GM19468 (cell line): ENCODE measurements at regions not wholly inside any gene's neighbourhood (a gene's known extent, or its start where the extent isn't known, plus 50 kb on each side); places are given as distances from the start of the nearest gene placed in this dataset.
A peak's percentile ranks its signal among the peaks of the same experiment; 100 is the strongest.
"Not testable (repeated sequence)": the region's sequence is repeated elsewhere in the genome, so short reads cannot be mapped to it uniquely, and the experiment has no call there.

Experiments used
- ATAC-seq: cut with Tn5 transposase; IDR thresholded peaks from one replicate; pipeline ENCODE4 v1.9.1; 2021; ENCODE audit warnings: mild to moderate bottlenecking, moderate library complexity, moderate number of reproducible peaks; ENCODE audit not compliant: unreplicated experiment; ENCODE audit errors: extremely low read depth

DNA sequence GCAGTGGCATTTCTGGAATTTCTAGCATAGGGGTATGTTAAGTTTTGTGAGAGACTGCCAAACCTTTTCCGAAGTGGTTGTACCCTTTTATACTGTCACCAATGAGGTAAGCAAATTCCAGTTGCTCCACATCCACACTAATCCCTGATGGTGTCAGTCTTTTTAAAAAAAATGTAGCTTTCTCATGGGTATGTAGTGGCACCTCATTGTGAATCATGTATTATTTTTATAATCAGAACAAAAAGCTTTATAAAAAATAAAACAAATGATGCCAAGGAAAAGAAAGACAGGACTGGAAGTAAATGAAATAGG, 93.4 kb upstream of the CLINT1 start:
- no peak for ATAC-seq

DNA sequence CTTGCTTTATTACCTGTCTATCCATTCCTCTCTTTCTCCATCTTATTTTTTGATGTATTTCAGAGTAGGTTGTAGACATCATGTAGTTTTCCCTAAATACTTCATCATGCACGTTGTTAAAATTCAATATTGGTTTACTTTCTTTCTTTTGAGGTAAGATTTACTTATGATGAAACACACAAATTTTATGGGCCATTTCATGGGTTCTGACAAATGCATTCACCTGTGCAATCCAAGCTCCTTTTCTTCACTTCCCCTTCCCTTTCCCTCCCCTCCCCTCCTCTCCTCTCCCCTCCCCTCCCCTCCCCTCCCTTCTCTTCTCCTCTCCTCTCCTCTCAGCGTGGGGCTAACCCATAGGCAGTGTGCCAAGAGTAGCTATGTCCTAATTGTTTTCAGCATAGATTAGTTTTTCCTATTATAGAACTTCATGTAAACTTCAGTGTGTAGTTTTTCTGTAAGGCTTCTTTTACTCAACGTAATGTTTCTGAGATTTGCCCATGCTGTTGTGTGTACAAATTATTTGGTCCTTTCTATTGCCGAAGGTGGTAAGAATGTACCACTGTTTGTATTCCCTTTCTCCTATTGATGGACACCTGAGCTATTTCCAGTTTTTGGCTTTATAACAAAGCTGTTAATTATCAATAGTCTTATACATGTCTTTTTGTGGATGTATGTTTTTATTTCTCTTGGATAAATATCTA, 92.9 kb upstream of the CLINT1 start:
- no peak for ATAC-seq

DNA sequence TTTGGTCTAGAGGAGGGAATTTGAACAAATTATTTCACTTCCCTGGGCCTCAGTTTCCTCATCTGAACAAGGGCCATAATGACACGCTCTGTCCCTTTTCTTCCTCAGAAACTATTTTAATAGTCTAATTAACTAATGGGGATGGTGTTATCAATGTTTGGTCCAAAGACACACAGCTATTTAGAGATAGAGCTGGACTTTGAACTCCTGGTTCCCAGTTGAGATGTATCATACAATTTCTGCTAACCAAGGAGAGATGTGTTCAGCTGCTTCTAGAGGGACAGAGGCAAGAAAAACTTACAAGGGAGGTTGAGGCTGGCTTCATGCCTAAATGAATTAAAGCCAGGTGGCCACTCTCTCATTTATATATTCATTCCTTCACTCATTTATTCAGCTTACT, 90.6 kb upstream of the CLINT1 start:
- ATAC-seq = no peak

DNA sequence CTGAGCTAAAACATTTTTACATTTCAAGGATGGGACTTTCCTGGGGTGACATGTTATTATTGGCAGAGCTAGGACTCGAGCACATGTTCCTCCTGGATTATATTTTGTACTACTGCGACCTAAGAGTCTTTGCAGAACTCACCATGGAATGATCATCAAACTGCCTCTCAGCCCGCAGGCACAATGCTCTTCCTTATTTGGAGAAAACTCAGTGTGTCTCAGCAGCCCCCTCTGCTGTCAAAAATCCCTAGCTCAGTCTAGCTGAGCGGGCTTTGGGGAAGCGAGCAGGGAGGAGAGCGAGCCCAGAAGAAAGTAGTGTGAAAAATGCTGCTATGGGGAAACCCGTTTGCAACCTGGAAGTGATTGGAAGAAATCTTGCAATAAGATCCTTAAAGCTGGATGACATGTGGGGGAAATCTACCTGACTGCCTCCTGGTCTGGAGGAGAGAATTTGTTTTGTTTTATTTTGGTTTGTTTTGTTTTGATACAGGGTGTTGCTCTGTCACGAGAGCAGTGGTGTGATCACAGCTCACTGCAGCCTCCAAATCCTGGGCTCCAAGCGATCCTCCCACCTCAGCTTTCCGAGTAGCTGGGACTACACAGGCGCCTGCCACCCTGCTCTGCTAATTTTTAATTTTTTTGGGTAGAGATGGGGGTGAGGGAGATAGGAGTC, 89.9 kb upstream of the CLINT1 start:
- peak; percentile 68 for ATAC-seq

DNA sequence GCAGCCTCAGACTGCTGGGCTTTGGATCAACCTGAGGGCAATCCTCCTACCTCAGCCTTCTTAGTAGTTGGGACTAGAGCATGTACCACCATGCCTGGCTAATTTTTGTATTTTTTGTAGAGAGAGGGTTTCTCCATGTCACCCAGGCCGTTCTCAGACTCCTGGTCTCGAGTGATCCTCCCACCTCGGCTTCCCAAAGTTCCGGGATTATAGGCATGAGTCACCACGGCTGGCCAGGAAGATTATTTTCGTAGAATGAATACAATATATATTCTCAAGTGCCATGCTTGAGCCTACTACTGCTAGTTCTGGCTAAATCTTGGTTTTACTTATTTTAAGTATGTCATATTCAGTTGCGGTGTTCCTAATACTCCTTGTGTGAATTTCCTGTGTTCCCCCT, 88.2 kb upstream of the CLINT1 start:
- no peak for ATAC-seq

DNA sequence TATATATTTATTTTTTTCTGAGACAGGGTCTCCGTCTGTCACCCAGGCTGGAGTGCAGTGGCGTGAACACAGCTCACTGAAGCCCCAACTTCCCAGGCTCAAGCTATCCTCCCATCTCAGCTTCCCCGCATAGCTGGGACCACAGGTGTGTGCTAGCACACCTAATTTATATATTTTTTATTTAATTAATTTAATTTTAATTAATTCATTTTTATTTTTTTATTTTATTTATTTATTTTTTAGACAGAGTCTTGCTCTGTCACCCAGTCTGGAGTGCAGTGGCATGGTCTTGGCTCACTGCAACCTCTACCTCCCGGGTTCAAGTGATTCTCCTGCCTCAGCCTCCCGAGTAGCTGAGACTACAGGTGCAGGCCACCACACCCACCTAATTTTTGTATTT, 86.9 kb upstream of the CLINT1 start:
- not testable (repeated sequence) for ATAC-seq

DNA sequence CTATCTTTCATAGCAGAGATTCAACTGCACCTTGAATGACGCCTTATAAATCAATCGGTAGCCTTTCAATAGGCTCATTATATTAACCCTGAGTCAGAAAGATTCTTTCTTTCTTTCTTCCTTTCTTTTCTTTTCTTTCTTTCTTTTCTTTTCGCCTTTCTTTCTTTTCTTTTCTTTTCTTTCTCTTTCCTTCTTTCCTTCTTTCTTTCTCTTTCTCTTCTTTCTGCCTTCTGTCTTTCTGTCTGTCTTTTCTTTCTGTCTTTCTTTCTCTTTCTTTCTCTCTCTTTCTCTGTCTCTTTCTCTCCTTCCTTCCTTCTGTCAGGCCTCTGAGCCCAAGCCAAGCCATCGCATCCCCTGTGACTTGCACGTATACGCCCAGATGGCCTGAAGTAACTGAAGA, 86.0 kb upstream of the CLINT1 start:
- ATAC-seq = no peak

DNA sequence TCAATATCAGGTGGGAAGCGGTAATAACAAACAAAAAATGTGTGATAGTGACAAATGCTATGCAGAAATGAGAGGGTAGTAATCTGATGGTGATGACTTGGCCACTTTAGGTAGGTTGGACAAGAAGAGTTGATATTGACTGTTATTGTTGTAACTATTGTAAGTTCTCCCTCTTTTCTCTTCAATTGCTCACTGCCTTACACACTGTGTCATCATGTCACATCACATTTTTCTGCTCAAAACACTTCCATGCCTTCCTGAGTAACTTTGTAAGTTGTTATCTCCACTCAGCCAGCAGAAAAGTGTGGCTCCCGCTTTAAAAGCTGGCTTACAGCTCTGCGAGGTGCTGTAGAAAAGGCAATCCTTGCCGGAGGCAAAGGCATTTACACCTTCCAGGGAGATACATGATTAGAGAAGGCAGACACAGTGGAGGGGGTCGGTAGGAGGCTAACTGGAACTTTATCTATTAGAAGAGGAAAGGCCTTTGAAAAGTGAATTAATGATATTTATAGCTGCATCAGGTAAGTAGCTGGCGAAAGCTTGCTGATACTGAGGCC, 85.2 kb upstream of the CLINT1 start:
- no peak for ATAC-seq

DNA sequence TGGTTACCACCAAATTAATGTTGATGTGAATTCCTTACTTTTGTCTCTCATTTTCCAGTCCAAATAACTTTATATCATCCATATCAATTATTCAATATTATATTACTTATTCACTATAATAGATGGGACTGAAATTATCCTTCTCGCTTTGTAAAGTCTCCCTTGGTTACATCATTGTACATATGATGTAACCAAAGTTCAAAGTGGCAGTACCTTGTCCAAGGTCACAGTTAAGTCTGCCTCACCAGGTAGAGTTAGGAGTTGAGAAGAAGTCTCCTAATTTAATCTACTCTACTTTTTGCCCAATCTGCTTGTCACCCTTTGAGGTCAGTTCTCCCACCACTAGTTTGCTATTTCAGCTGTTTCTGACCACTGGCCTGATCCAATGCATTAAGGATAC, 83.7 kb upstream of the CLINT1 start:
- ATAC-seq = no peak

DNA sequence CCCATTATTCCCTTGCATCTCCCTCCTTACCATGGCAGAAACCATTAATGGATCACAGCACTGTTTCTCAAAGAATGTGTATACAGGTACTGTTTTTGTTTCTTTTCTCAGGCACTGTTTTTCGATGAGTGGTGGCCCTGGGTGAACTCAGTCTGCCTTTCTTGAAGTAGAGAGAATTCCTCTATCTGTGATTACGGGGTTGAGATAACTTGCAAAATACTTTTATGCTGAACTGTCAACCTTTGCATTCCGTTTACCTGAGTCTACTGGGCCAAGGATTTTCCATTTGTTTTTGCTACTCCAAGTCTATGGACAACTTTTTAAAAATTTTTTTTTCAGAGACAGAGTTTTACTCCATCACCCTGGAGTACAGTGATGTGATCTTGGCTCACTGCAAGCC, 82.7 kb upstream of the CLINT1 start:
- no peak for ATAC-seq

DNA sequence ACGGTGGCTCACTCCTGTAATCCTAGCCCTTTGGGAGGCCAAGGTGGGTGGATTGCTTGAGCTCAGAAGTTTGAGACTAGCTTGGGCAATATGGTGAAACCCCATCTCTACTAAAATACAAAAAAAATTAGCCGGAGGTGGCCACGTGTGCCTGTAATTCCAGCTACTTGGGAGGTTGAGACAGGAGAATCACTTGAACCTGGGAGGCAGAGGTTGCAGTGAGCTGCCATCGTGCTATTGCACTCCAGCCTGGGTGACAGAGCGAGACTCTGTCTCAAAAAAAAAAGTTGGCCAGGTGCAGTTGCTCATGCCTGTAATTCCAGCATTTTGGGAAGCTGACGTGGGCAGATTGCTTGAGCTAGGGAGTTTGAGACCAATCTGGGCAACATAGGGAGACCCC, 79.2 kb upstream of the CLINT1 start:
- not testable (repeated sequence) for ATAC-seq

DNA sequence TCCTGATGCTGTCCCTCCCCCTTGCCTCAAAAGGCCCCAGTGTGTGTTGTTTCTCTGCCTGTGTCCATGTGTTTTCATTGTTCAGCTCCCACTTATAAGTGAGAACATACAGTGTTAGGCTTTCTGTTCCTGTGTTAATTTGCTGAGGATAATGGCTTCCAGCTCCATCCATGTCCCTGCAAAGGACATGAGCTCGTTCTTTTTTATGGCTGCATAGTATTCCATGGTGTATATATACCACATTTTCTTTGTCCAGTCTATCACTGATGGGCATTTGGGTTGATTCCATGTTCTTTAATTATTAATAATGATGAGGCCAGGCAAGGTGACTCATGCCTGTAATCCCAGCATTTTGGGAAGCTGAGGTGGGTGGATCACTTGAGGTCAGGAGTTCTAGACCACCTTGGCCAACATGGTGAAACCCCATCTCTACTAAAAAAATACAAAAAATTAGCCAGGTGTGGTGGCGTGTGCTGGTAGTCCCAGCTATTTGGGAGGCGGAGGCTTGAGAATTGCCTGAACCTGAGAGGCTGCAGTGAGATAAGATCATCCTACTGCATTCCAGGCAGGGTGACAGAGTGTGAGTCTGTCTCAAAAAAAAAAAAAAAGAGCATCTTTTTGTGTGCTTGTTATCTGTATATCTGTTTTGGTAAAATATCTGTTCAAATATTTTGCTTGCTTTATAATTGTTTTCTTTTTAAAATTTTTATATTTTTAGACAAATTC, 78.0 kb upstream of the CLINT1 start:
- not testable (repeated sequence) for ATAC-seq

DNA sequence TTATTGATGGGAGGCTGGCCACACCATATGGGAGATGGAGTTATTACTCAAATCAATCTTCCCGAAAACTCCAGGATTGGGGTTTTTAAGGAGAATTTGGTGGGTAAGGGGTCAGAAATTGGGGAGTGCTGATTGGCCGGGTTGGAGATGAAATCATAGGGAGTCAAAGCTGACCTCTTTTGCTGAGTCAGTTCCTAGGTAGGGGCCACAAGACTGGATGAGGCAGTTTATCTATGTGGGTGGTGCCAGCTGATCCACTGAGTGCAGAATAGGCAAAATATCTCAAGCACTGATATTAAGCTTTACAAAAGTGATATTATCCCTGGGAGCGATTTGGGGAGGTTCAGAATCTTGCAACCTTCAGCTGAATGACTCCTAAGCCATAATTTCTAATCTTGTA, 75.7 kb upstream of the CLINT1 start:
- ATAC-seq = no peak

DNA sequence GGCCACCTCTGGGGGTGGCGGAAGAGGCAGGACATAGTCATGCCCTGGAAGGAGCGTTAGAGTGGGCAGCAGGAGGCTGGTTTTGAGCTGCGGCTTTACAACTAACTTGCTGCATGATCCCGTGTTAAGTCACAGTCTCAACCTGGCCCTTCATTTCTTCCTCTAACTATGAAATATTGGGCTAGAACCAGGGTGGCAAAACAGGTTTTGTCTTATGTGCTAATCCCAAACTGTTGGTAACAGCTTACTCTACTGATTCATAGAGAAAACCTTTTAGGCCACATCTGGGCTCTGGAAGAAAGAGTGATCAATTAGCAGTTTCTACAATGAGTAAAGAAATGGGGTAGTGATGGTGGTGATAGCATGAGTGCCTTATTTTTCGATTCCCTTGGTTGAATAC, 74.1 kb upstream of the CLINT1 start:
- ATAC-seq = no peak

DNA sequence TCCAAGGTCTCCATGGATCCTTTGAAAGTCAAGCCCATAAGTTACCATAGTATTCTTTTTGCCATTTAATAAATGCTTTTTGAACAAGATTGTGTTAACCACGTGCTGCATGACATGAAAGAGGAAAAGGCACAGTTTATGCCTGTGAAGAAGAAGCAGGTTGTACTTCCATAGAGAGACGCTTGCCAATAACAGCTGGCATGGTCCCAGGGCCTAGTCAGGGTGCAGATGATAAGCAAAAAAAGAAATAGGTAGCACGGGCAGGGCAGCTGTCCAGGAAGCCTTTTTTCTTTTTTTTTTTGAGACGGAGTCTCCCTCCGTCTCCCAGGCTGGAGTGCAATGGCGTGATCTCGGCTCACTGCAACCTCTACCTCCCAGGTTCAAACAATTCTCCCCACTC, 71.8 kb upstream of the CLINT1 start:
- ATAC-seq = no peak

DNA sequence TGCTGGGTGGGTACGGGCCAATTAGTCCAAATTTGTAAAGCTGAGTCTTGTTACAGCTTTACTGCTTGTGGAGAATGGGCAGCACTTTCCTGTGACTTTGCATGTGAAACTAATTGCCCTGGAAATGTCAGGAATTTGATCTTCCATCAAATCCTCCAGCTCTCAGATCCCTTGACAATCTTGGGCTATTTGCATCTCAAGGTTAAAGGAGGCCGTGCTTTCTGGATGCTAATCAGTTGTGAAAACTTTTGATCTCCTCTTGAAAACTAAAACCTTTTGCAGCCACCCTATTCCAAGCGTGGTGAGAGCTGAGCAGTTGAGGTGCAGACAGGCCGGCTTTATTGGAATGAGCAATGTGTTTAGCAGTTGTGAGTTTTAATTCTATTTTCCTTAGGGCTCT, 68.0 kb upstream of the CLINT1 start:
- no peak for ATAC-seq

DNA sequence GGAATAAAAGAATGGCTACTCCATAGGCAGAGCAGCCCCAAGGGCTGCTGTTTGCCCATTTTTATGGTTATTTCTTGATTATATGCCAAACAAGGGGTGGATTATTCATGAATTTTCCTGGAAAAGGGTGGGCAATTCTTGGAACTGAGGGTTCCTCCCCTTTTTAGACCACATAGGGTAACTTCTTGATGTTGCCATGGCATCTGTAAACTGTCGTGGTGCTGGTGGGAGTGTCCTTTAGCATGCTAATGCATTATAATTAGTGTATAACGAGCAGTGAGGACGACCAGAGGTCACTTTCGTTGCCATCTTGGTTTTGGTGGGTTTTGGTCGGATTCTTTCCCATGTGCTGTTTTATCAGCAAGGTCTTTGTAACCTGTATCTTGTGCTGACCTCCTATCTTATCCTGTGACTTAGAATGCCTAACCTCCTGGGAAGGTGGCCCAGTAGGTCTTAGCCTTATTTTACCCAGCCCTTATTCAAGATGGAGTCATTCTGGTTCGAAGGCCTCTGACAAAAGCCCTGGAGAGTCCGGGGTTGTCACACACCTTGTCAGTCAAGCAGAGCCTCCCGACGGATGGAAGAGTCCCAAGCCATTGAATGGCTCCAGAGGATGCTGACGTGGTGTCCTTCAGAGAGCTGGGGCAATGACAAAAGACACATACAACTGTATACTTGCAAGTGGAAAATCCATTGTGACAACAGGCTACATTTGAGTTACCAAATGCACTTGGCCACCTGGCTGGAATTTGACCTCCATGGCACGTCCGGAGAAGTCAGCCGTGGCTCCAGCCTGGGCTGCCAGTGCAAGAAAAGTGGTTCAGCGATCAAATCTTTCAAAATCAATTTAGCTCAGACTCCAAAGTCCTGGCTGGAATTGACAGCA, 67.1 kb upstream of the CLINT1 start:
- ATAC-seq = no peak

DNA sequence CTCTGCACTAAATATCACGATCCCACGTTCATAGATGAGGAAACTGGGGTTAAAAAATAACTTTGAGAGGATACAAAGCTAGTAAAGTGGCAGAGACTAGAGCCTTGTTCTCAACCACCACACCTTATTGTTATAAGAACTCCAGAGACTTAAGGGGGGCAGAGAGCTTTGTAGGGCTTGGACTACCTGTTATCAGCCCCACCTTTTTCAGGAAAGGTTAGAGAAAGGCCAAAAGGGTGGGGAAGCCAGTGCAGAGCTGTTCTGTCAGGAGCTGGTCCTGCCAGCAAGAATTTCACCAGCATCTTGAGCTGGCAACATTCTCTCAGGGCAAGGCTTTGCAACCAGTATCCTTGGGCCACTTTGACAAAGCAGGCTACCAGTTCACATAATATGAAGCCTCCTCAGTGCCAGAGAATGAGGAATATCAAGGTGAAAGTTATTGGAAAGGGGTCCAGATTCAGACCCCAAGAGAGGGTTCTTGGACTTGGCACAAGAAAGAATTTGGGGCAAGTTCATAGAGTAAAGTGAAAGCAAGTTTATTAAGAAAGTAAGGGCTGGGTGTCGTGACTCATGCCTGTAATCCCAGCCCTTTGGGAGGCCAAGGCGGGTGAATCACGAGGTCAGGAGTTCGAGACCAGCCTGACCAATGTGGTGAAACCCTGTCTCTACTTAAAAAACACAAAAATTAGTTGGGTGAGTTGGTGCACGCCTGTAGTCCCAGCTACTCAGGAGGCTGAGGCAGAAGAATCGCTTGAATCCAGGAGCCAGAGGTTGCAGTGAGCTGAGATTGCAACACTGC, 66.2 kb upstream of the CLINT1 start:
- no peak for ATAC-seq

DNA sequence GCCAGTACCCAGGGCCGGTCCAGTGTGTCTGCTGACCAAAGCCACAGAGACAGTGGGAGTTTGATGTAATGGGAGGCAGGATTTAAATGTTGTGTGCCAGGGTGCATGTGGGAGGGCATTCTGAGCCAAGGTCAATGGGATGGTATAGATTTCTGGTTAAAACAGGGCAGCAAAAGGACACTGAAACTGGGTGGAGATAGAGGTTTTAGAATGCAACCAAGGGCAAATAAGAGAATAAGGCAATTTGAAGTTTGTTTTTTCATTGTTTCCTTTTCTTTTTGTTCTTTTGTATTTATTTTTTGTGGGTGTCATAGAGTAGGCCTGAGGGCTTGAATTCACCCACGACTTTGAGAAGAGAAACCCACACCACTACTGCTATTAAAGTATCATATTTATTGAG, 65.5 kb upstream of the CLINT1 start:
- no peak for ATAC-seq

DNA sequence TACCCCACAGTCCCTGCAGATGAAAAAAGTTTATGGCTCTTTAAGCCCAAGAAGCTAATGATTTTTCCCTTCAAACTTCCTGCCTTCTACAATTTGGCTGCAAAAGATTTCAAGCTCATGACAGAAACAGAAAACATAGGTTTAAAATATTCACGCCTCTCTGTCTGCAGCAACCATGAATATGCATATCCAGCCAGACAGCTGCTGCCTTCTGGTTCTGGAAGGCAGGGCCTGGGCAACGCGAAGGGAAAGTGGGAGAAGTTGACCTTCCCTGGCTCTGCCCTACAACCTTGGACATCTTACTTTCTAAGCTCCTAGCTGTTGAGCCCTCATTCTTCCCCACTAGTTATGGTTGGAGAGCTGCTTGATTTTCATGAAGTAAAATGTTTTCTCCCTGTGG, 64.8 kb upstream of the CLINT1 start:
- ATAC-seq = no peak
